SIG-M5 treated with dmso at 0.1 percent for 504 hours (cell line): ENCODE measurements at regions not wholly inside any gene's neighbourhood (a gene's known extent, or its start where the extent isn't known, plus 50 kb on each side); places are given as distances from the start of the nearest gene placed in this dataset.

Experiments used
- DNase-seq: peaks from one replicate; lab custom pipeline; 2025; ENCODE audit not compliant: unreplicated experiment; lab: John Stamatoyannopoulos, UW

GRCh38 chr15:62845241-62846126 is 197.1 kb upstream of the TPM1 start:
- no peak for DNase-seq

- no peak for DNase-seq
Observed at GRCh38 chr15:62846131-62846804, 196.3 kb upstream of the TPM1 start.

GRCh38 chr15:62846805-62847495 is 195.6 kb upstream of the TPM1 start:
- no peak for DNase-seq

GRCh38 chr15:62847900-62848489 is 194.6 kb upstream of the TPM1 start:
- peak; percentile 16 for DNase-seq

DNA sequence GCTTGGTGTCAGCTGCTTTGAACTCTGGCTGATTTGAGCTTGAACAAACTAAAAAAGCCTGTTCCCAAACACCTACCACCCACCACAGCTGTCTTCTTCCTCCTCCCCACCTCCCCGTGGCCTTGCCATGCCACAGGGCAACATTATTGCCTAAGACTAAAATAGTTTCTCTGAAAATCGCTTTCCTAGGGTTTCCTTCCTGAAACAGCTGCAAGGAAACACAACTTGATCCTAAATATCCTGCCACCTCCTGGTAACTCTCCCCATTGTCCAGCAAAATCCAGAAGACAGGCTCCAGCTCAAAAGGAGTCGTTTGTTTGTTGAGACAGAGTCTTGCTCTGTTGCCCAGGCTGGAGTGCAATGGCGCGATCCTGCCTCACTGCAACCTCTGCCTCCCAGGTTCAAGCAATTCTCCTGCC is 193.9 kb upstream of the TPM1 start:
- no peak for DNase-seq

GRCh38 chr15:62849316-62850106 is 193.0 kb upstream of the TPM1 start:
- no peak for DNase-seq

DNA sequence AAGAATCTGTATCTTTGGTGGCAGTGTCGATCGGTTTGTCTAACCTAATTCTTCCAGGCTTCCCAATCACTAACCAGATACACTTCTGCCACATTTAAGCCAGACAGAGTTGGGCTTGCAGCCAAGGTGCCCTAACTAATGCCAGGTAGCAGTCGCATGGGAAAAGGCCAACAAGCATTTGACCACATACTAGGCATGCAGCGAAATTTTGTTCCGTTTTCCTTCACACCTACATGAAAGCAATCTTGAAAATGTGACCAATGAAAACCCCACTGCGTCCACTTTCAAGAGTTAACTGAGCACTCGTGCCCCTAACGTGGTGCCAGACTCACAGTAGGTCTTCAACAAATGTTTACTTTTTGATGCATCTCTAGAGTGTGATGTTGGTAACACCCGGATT is 192.2 kb upstream of the TPM1 start:
- no peak for DNase-seq

DNA sequence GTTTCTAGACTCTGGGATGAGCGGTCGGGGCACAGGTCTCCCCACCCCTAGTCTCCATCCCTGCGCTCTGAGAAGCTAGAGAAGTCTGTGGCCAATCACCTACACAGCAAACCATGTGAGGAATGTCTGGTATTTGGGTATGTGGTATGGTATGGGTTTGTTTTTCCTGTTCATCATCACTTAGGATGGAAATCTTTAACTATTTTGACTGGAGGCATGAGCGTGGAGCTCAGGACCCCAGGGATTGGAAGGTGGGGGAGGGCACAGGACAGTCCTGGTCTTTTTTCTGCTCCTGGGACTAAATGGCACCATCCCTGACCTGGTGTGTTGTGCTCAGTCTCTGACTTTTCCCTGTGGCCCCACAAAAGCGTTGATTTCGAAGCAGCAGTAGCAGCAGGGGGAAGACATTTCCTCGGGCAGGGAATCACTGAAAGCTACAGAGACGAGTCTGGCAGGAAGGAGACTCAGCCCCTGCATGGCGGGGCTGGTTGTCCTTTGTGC is 191.7 kb upstream of the TPM1 start:
- DNase-seq = no peak

DNA sequence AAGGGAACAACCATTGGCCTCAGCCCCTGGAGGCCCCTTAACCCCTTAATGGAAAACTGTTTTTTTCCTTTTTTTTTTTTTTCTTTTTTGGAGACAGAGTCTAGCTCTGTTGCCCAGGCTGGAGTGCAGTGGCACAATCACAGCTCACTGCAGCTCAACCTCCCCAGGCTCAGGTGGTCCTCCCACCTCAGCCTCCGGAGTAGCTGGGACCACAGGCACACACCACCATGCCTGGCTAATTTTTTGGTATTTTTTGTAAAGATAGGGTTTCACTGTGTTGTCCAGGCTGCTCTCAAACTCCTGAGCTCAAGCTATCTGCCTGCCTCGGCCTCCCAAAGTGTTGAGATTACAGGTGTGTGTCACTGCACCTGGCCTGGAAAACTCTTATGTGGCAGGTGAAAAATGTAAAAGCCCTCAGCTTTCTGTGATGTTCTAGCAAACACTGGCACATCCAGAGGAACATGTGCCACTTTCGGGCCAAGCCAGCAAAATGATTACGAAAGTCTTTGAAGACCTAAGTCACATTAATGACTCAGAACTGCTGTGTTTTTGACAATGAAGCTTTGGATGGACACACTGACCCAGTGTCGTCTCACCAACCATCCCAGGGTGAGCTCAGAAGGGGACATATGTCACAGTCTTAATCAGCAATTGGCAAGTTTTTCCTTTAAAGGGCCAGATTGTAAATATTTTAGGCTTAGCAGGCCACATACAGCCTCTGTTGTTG is 189.3 kb upstream of the TPM1 start:
- DNase-seq = no peak

- DNase-seq = no peak
Observed at GRCh38 chr15:62853841-62854225, 188.7 kb upstream of the TPM1 start.

GRCh38 chr15:62854420-62855084 is 188.0 kb upstream of the TPM1 start:
- no peak for DNase-seq

GRCh38 chr15:62855085-62855476 is 187.5 kb upstream of the TPM1 start:
- no peak for DNase-seq

GRCh38 chr15:62856466-62857246 is 185.9 kb upstream of the TPM1 start:
- DNase-seq = no peak

GRCh38 chr15:62857411-62857853 is 185.1 kb upstream of the TPM1 start:
- DNase-seq = no peak

DNA sequence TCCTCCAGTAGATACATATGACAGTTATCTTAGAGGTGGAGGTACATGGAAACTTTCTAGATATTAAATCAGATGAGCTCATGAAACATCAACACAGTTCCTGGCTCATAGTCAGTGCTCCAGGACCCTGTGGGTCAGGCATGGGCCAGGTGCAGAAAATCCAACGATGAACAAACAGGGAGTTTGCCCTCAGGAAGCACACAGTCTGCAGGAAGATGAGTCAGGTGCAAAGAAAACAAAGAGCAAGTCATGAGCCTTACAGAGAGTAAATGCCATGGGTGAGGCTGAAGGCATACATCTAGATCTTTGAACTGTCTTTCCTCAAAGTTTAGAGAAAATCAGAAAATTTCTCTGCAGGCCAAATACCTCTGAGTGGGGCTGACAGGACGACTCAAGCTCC is 184.2 kb upstream of the TPM1 start:
- DNase-seq = no peak

DNA sequence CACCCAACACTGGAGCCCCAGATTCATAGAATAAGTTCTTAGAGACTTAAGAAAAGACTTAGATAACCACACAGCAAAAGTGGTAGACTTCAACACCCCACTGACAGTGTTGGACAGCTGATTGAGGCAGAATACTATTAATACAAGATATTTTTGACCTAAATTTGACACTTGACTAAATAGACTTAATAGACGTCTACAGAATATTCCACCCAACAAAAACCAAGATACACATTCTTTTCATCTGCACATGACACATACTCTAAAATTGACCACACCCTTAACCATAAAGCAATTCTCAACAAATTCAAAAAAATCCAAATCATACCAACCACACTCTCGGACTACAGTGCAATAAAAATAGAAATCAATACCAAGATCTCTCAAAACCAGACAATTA is 179.8 kb upstream of the TPM1 start:
- no peak for DNase-seq

DNA sequence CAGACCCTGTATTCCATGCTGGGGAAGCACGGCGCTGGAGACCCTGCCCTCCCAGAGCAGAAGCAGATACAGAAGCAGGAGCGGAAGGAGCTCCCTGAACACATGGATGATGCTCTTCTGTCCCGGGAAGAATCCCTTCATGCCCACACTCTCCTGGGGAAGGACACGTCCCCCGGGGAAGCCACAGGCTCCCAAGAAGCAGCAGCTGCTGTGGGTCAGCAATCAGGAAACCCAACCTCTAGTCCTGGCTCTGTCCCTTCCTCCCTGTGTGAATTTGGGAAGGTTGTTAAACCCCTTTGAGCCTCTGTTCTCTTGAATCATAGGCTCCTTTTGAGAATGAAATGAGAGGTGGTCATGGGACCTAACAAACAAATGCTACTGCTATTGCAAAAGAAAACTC is 176.2 kb upstream of the TPM1 start:
- no peak for DNase-seq

GRCh38 chr15:62867844-62868243 is 174.7 kb upstream of the TPM1 start:
- DNase-seq = no peak
